CD4-positive, alpha-beta T cell (primary cell): ENCODE measurements at regions not wholly inside any gene's neighbourhood (a gene's known extent, or its start where the extent isn't known, plus 50 kb on each side); places are given as distances from the start of the nearest gene placed in this dataset.

ENCODE experiments used
- ATAC-seq: fragments of 200-7000 bp; cut with Tn5 transposase; one replicate; pipeline ENCODE4 v1.10.0; 2022; ENCODE audit warnings: mild to moderate bottlenecking; ENCODE audit not compliant: poor library complexity
- CTCF ChIA-PET: fragments of 350-600 bp; sonication (Branson Sonifier 250); formaldehyde crosslinking; loops from one replicate; lab custom pipeline; 2021; ENCODE audit warnings: antibody characterized with exemption, inconsistent platforms; lab: Charles Lee
- POLR2A ChIA-PET: fragments of 350-600 bp; sonication (Branson Sonifier 250); formaldehyde crosslinking; loops from one replicate; lab custom pipeline; 2021; ENCODE audit warnings: antibody characterized with exemption, inconsistent platforms; lab: Charles Lee
- DNase-seq, 14 experiments: peaks; one replicate each; pipeline ENCODE4 v3.0.0-alpha.2; 2013 to 2020; ENCODE audit warnings: mixed read lengths in 2 of 14
- H3K27ac ChIP-seq, 2 donors: one replicate each; pipeline versions ENCODE4 v1.5.1 to v1.7.0; 2013; ENCODE audit warnings: low read length in 2 of 2, low read depth in 1 of 2, mild to moderate bottlenecking in 1 of 2
- H3K27me3 ChIP-seq, 2 experiments: 1 replicate in 1 of 2; 2 replicates in 1 of 2; pipeline versions ENCODE4 v1.6.1 to v1.7.0; 2013; ENCODE audit warnings: low read length in 2 of 2, control low read depth in 1 of 2, mild to moderate bottlenecking in 1 of 2, moderate library complexity in 1 of 2; ENCODE audit not compliant: insufficient read depth in 2 of 2, control insufficient read depth in 1 of 2
- H3K36me3 ChIP-seq: one replicate; pipeline ENCODE4 v1.6.1; 2013; ENCODE audit warnings: low read length, control low read depth; ENCODE audit not compliant: insufficient read depth
- H3K4me1 ChIP-seq: one replicate; pipeline ENCODE4 v1.6.1; 2013; ENCODE audit warnings: low read length, control low read depth; ENCODE audit not compliant: insufficient read depth
- H3K4me3 ChIP-seq: one replicate; pipeline ENCODE4 v1.5.1; 2013; ENCODE audit warnings: mild to moderate bottlenecking, low read length, moderate library complexity
- H3K9me3 ChIP-seq, 2 experiments: 1 replicate in 1 of 2; 2 replicates in 1 of 2; pipeline versions ENCODE4 v1.6.1 to v1.7.0; 2013; ENCODE audit warnings: low read length in 2 of 2, mild to moderate bottlenecking in 2 of 2, control low read depth in 1 of 2, moderate library complexity in 1 of 2; ENCODE audit not compliant: control insufficient read depth in 1 of 2, insufficient read depth in 1 of 2
- H3K27ac Mint-ChIP-seq: one replicate; pipeline ENCODE4 v1.8.0; 2020; ENCODE audit warnings: mixed read lengths
- H3K27me3 Mint-ChIP-seq: one replicate; pipeline ENCODE4 v1.8.0; 2021; ENCODE audit warnings: mixed read lengths
- H3K36me3 Mint-ChIP-seq: one replicate; pipeline ENCODE4 v1.8.0; 2021; ENCODE audit warnings: low read depth, mixed read lengths
- H3K4me1 Mint-ChIP-seq: one replicate; pipeline ENCODE4 v1.8.0; 2021; ENCODE audit warnings: low read depth, mixed read lengths
- H3K4me3 Mint-ChIP-seq: one replicate; pipeline ENCODE4 v1.8.0; 2020; ENCODE audit warnings: mild to moderate bottlenecking, mixed read lengths
- H3K9me3 Mint-ChIP-seq: one replicate; pipeline ENCODE4 v1.8.0; 2020; ENCODE audit warnings: mixed read lengths
- intact Hi-C, 2 experiments: fragments of 100-400 bp; cut with DNase I in 1 of 2; cut with micrococcal nuclease in 1 of 2; formaldehyde crosslinking; loops; one replicate each; pipeline versions ENCODE4 v1.15.1 to v1.9.0; 2023 to 2025; cut with DNase I, micrococcal nuclease
- TF ChIP-seq, protein P1 (sequence below): fragments of 200-600 bp; IDR thresholded peaks from one replicate; pipeline ENCODE4 v1.8.0; 2022; ENCODE audit warnings: antibody characterized with exemption, mild to moderate bottlenecking

DNA sequence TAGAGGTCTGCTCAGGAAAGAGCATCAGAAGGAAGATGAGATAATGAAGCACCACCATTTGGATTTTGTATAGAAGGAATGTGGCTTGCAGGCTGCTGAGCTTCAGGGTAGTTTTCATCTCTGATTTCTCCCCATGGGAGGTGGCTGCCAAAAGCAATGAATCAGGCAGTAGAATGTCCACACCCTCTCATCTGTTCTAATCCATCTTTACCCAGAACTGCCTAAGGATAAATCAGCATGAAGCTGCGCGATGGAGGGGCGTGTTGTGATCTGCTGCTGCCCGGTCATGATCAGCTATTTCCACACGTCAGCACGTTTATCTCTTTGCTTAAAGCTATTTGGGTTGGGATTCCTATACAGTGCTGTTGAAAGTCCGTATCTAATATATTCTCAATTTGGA, 295.4 kb downstream of the FOXA2 start:
- H3K27me3 Mint-ChIP-seq: no peaks in the 10 kb centered on the region
- POLR2A ChIA-PET: no interaction called here
- no peak overlapping the region for H3K27ac Mint-ChIP-seq

DNA sequence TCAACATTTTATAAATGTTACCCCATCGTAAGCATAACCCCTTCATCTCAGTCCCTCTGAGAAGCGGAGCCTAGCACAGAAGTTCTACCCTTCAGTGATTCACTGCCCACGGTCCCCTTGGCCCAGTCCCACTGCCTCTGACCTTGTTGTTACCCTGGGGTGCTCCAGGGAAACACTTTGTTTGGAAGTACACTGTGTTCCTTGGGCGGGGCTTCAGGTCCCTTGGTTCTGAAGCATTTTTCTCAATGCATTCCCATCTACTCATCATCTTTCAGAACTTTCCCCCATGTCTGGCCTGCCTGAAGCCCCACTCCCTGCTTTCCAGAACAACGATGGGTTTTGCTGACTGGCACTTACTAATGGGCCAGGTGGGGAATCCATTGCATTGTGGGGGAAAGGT, 296.2 kb downstream of the FOXA2 start:
- H3K27me3 Mint-ChIP-seq: no peaks in the 10 kb centered on the region

More for the DNA sequence above, 295.4 kb downstream of the FOXA2 start:
- intact Hi-C loops: no loop called here
- Mint-ChIP-seq H3K36me3 (no peaks in the 10 kb centered on the region), H3K4me3 (no peak overlapping the region), H3K9me3 (peaks cover 2% of the 10 kb centered on the region), H3K4me1 (no peaks in the 10 kb centered on the region)
- no peaks in the 10 kb centered on the region for H3K9me3 ChIP-seq
- H3K27me3 ChIP-seq: no peaks in the 10 kb centered on the region
- H3K27ac ChIP-seq: no peak overlapping the region
- ATAC-seq (no peak), DNase-seq (no peak)
- no peaks in the 10 kb centered on the region for H3K4me1 ChIP-seq
- no peak overlapping the region for H3K4me3 ChIP-seq
- CTCF ChIA-PET: no interaction called here
- H3K36me3 ChIP-seq: no peaks in the 10 kb centered on the region
- TF ChIP-seq, protein P1, sequence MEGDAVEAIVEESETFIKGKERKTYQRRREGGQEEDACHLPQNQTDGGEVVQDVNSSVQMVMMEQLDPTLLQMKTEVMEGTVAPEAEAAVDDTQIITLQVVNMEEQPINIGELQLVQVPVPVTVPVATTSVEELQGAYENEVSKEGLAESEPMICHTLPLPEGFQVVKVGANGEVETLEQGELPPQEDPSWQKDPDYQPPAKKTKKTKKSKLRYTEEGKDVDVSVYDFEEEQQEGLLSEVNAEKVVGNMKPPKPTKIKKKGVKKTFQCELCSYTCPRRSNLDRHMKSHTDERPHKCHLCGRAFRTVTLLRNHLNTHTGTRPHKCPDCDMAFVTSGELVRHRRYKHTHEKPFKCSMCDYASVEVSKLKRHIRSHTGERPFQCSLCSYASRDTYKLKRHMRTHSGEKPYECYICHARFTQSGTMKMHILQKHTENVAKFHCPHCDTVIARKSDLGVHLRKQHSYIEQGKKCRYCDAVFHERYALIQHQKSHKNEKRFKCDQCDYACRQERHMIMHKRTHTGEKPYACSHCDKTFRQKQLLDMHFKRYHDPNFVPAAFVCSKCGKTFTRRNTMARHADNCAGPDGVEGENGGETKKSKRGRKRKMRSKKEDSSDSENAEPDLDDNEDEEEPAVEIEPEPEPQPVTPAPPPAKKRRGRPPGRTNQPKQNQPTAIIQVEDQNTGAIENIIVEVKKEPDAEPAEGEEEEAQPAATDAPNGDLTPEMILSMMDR: no peak

DNA sequence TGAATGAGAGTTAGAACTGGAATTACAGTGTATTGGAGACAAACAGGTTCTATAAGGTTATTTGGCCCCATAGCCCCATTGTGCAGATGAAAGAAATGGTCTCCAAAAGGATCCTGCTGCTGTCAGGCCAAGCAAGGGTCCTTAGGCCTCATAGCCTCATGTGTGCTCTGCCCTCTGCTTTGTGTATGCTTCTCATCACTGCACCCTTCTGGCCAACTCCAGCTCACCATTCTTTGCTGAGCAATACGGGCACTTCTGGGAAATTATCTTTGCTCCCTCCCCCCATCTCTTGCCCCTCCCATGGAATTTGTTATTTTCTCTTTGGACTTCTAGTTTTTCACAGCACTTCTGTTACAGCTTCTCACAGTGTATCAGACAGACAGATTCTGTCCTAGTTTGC, 298.8 kb downstream of the FOXA2 start:
- no peak overlapping the region for H3K4me3 Mint-ChIP-seq
- H3K9me3 Mint-ChIP-seq: peaks cover 2% of the 10 kb centered on the region
- Histone ChIP-seq H3K27me3 (no peaks in the 10 kb centered on the region), H3K9me3 (no peaks in the 10 kb centered on the region), H3K27ac (no peak overlapping the region), H3K4me3 (no peak overlapping the region), H3K36me3 (no peaks in the 10 kb centered on the region), H3K4me1 (no peaks in the 10 kb centered on the region)
- no peaks in the 10 kb centered on the region for H3K36me3 Mint-ChIP-seq
- ATAC-seq (no peak), DNase-seq (no peak)
- POLR2A ChIA-PET: no interaction called here
- CTCF ChIA-PET: no interaction called here
- H3K27ac Mint-ChIP-seq: no peak overlapping the region
- TF ChIP-seq, protein P1: no peak
- H3K27me3 Mint-ChIP-seq: no peaks in the 10 kb centered on the region
- H3K4me1 Mint-ChIP-seq: no peaks in the 10 kb centered on the region
- intact Hi-C loops: no loop called here

More for the DNA sequence above, 296.2 kb downstream of the FOXA2 start:
- Histone ChIP-seq H3K9me3 (no peaks in the 10 kb centered on the region), H3K36me3 (no peaks in the 10 kb centered on the region), H3K4me1 (no peaks in the 10 kb centered on the region), H3K4me3 (no peak overlapping the region), H3K27me3 (no peaks in the 10 kb centered on the region), H3K27ac (no peak overlapping the region)
- ATAC-seq (no peak), DNase-seq (no peak)
- Mint-ChIP-seq H3K9me3 (peaks cover 2% of the 10 kb centered on the region), H3K4me3 (no peak overlapping the region), H3K36me3 (no peaks in the 10 kb centered on the region), H3K4me1 (no peaks in the 10 kb centered on the region), H3K27ac (no peak overlapping the region)
- POLR2A ChIA-PET: no interaction called here
- intact Hi-C loops: no loop called here
- TF ChIP-seq, protein P1: no peak
- CTCF ChIA-PET: no interaction called here
